ENCODE measurements at regions not wholly inside any gene's neighbourhood (a gene's known extent, or its start where the extent isn't known, plus 50 kb on each side); places are given as distances from the start of the nearest gene placed in this dataset.
A peak's percentile ranks its signal among the peaks of the same experiment; 100 is the strongest.

DNA sequence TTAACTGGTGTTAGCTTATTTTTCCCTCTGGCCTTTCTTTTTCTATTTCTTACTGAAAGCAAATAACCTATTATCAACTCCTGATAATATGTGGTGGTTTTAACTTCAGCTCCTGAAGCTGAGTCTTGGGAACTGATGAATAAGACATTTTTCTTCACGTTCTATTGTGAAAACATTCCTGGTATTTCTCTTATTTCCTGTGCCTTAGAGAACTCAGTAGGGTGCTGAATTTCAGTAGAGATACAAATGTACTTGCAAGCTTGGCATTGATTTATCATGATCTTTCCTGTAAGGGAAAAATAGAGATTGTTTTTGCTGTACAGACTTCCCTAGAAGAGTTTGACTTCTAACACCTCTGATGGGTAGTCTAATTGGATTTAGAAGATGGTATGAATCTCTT lies 52.8 kb upstream of the DCC start (continued):
- TF ChIP-seq SMARCE1 (IDR thresholded peaks at IDR 0.05) (no peak), ZBTB1 (CRISPR knock-in tag; IDR thresholded peaks at IDR 0.05; ENCODE audit: borderline replicate concordance, low read depth) (no peak), LARP7 (IDR thresholded peaks at IDR 0.05) (no peak), U2AF2 (optimal IDR thresholded peaks at IDR 0.05; ENCODE audit: low read depth, low read length) (no peak)
- TF ChIP-seq, protein P1, sequence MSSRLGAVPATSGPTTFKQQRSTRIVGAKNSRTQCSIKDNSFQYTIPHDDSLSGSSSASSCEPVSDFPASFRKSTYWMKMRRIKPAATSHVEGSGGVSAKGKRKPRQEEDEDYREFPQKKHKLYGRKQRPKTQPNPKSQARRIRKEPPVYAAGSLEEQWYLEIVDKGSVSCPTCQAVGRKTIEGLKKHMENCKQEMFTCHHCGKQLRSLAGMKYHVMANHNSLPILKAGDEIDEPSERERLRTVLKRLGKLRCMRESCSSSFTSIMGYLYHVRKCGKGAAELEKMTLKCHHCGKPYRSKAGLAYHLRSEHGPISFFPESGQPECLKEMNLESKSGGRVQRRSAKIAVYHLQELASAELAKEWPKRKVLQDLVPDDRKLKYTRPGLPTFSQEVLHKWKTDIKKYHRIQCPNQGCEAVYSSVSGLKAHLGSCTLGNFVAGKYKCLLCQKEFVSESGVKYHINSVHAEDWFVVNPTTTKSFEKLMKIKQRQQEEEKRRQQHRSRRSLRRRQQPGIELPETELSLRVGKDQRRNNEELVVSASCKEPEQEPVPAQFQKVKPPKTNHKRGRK (tag; IDR thresholded peaks at IDR 0.05) = no peak
- TF ChIP-seq, protein P2, sequence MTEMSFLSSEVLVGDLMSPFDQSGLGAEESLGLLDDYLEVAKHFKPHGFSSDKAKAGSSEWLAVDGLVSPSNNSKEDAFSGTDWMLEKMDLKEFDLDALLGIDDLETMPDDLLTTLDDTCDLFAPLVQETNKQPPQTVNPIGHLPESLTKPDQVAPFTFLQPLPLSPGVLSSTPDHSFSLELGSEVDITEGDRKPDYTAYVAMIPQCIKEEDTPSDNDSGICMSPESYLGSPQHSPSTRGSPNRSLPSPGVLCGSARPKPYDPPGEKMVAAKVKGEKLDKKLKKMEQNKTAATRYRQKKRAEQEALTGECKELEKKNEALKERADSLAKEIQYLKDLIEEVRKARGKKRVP (CRISPR knock-in tag; IDR thresholded peaks at IDR 0.05) = no peak

DNA sequence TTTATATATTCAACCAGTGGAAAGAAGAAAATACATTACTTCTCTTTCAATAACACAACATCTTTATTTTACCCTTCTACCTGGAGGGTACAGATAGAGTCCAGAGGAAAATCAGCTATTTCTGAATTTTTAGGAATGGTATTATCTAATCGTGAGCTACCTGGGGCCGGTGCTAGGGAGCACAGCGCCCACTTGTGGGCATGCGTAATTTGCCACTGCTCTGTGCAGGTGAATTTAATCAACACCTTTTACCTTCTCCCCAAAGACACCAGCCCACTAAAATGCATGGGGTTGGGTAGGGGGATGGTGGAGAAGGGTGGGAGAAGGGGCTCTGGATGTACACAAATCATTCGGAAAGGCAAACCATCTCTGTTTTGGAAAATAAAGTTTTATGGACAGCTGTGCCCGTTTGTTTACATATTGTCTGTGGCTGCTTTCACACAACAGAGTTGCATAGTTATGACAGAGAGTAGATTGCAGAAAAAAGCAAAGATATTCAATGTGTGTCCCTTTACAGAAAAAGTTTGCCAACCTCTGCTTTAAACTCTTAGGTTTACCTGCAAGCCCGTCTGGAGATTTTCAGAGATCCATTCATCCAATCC lies 51.5 kb upstream of the DCC start:
- Histone ChIP-seq H3K36me3 (ENCODE audit: control insufficient read depth, insufficient read depth, low read length) (no peaks in the 10 kb centered on the region), H3K4me3 (no peak overlapping the region), H3K4me1 (replicated peaks in 1 of 2; ENCODE audit: control insufficient read depth in 2 of 2, insufficient read depth in 2 of 2, low read length in 2 of 2) (no peaks in the 10 kb centered on the region), H4K20me1 (replicated peaks; ENCODE audit: control insufficient read depth, insufficient read depth, low read length) (no peaks in the 10 kb centered on the region), H2AFZ (ENCODE audit: low read depth, low read length) (no peak overlapping the region), H3K9me1 (ENCODE audit: control insufficient read depth, insufficient read depth, low read length) (no peaks in the 10 kb centered on the region), H3K4me2 (ENCODE audit: insufficient read depth, low read length) (no peak overlapping the region), H3K9me3 (replicated peaks; ENCODE audit: control insufficient read depth, insufficient read depth, low read depth, low read length) (no peaks in the 10 kb centered on the region), H3K9ac (ENCODE audit: insufficient read depth in 1 of 2, low read depth in 2 of 2, low read length in 2 of 2) (no peak overlapping the region), H3K27me3 (ENCODE audit: control insufficient read depth in 2 of 2, insufficient read depth in 2 of 2, low read length in 2 of 2) (no peaks in the 10 kb centered on the region), H3K27ac (ENCODE audit: extremely low read depth, low read depth, low read length) (no peak overlapping the region), H3K79me2 (ENCODE audit: control insufficient read depth, insufficient read depth, low read length) (no peaks in the 10 kb centered on the region)
- in situ Hi-C loops (cut with MboI) = loop anchor here (25.0 kb wide), 1 partner anchor 1176 kb away; no protein-coding TSS in a partner anchor
- peak; percentile 2 to 10 (median 5) for DNase-seq (ENCODE audit: extremely low read depth in 1 of 4, low spot score in 3 of 4)
- no peak for FAIRE-seq
- ChIA-PET POLR2A (no interaction called here), CTCF (ENCODE audit: low intra/inter-chr PET ratio) (no interaction called here)
- ATAC-seq = no peak
- intact Hi-C loops (cut with micrococcal nuclease) = no loop called here
- 4% methylated on average over 7 of the region's 7 CpGs for WGBS (ENCODE audit: insufficient coverage, low coverage, missing lambda C conversion rate)
- no TSS peak for BruUV-seq (replicated peaks)
- TF ChIP-seq RAD21 (CRISPR knock-in tag; conservative IDR thresholded peaks at IDR 0.05 in 1 of 2, IDR thresholded peaks at IDR 0.05 in 1 of 2) (peak in 1 of 2 experiments; percentile 42; a peak in 2 of 4 replicates), PHF21A (IDR thresholded peaks at IDR 0.05; ENCODE audit: borderline replicate concordance, low read depth) (no peak), TSC22D4 (tag; IDR thresholded peaks at IDR 0.05) (no peak), ZNF146 (CRISPR knock-in tag; IDR thresholded peaks at IDR 0.05; ENCODE audit: unreplicated experiment) (no peak), BCOR (IDR thresholded peaks at IDR 0.05) (no peak)
- TF ChIP-seq, protein P3, sequence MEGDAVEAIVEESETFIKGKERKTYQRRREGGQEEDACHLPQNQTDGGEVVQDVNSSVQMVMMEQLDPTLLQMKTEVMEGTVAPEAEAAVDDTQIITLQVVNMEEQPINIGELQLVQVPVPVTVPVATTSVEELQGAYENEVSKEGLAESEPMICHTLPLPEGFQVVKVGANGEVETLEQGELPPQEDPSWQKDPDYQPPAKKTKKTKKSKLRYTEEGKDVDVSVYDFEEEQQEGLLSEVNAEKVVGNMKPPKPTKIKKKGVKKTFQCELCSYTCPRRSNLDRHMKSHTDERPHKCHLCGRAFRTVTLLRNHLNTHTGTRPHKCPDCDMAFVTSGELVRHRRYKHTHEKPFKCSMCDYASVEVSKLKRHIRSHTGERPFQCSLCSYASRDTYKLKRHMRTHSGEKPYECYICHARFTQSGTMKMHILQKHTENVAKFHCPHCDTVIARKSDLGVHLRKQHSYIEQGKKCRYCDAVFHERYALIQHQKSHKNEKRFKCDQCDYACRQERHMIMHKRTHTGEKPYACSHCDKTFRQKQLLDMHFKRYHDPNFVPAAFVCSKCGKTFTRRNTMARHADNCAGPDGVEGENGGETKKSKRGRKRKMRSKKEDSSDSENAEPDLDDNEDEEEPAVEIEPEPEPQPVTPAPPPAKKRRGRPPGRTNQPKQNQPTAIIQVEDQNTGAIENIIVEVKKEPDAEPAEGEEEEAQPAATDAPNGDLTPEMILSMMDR (IDR thresholded peaks at IDR 0.05 in 2 of 3, conservative IDR thresholded peaks at IDR 0.05 in 1 of 3; ENCODE audit: insufficient read depth in 2 of 3, low read depth in 1 of 3, low read length in 3 of 3) = peak; percentile 4 to 39 (median 24); a peak in 2 of 6 replicates
- TF ChIP-seq, protein P4, sequence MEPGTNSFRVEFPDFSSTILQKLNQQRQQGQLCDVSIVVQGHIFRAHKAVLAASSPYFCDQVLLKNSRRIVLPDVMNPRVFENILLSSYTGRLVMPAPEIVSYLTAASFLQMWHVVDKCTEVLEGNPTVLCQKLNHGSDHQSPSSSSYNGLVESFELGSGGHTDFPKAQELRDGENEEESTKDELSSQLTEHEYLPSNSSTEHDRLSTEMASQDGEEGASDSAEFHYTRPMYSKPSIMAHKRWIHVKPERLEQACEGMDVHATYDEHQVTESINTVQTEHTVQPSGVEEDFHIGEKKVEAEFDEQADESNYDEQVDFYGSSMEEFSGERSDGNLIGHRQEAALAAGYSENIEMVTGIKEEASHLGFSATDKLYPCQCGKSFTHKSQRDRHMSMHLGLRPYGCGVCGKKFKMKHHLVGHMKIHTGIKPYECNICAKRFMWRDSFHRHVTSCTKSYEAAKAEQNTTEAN (CRISPR knock-in tag; IDR thresholded peaks at IDR 0.05) = no peak

Data from K562 (cell line).